ENCODE measurements at regions not wholly inside any gene's neighbourhood (a gene's known extent, or its start where the extent isn't known, plus 50 kb on each side); places are given as distances from the start of the nearest gene placed in this dataset.

- TF ChIP-seq CTCF (IDR thresholded peaks at IDR 0.05; ENCODE audit: insufficient read depth, low read depth, low read length): no peak
- TF ChIP-seq EZH2 (IDR thresholded peaks at IDR 0.05; ENCODE audit: insufficient read depth, low read length): no peak
Observed at GRCh38 chr1:209241487-209241886, 342.0 kb upstream of the CAMK1G start.
